ENCODE measurements at regions not wholly inside any gene's neighbourhood (a gene's known extent, or its start where the extent isn't known, plus 50 kb on each side); places are given as distances from the start of the nearest gene placed in this dataset.
"Not testable (repeated sequence)": the region's sequence is repeated elsewhere in the genome, so short reads cannot be mapped to it uniquely, and the experiment has no call there.

DNA sequence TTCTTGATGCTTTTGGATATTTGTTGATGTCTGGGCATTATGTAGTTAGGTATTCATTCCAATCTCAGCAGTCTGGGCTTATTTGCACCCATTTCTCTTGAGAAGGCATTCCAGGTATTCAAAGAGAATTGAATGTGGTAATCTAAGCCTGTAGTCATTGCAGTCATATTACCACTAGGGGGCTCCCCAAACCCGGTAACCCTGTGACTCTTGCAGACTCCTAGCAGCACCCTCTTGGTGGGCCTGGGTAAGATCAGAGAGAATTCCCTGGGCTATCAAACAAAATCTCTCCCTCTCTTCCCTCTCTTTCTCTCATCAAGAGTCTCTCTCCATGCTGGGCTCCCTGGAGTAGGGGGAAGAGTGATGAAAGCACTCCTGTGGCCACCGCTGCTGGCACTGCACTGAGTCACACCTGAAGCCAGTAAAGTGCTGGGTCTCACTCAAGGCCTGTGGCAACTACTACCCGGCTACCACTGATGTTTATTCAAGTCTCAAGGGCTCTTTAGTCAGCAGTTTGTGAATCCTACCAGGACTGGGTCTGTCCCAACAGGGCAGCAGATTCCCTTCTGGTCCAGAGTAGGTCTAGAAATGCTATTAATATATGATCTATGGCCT, 187.7 kb upstream of the NUDT10 start:
- H3K4me3 ChIP-seq = no peak overlapping the region
- ATAC-seq (peak; percentile 63), DNase-seq (peak in 1 of 3 donors; percentile 41)
- H3K4me1 ChIP-seq (ENCODE audit: low read depth) = no peaks in the 10 kb centered on the region
- no peaks in the 10 kb centered on the region for H3K9me3 ChIP-seq
- no peaks in the 10 kb centered on the region for H3K36me3 ChIP-seq (ENCODE audit: low read depth)
- TF ChIP-seq CTCF (IDR thresholded peaks at IDR 0.05) = no peak
- intact Hi-C loops (cut with DNase I, micrococcal nuclease) = no loop called here

DNA sequence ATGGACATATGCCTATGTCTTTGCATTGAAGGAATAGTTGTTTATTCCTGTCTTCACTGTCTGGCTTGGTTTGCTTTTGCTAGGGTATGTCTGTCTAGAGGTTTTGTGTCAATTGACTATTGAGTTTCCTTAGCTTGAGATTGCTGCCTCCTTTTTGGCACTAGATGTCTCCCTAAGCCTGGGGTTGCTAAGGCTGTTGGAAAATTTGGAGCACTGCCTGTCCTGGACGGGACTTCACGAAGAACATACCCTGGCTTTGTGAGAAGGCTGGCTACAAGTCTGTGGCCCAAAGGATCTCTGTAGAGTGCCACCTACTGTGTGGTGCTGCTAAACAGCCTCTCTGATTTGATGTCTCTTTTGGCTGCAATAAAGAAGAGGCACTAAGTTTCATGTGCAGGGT, 183.8 kb upstream of the NUDT10 start:
- ATAC-seq = peak; percentile 13
- peak in 1 of 3 donors; percentile 7 for DNase-seq
- no peak overlapping the region for H3K4me3 ChIP-seq
- intact Hi-C loops (cut with DNase I, micrococcal nuclease) = no loop called here
- TF ChIP-seq CTCF (IDR thresholded peaks at IDR 0.05) = no peak
- H3K36me3 ChIP-seq (ENCODE audit: low read depth) = no peaks in the 10 kb centered on the region
- H3K9me3 ChIP-seq = no peaks in the 10 kb centered on the region
- H3K4me1 ChIP-seq (ENCODE audit: low read depth) = no peaks in the 10 kb centered on the region

DNA sequence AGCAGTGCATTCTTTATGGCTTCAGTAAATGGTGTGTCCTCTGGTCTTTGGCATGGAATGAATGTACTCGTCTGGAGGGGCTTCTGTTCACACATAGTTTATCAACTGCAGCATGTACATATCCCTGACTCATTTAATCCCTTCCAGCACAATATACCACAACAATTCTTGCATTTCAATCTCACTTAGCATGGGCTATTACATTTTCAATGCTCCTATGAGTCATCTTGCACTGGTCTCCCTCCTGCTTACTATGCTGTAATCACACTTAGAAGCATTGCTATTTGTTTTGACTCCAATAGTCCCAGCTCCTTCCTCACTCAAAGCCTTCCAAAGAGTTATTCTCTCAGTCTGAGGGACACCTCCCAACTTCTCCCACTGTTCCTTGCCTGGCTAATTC, 180.9 kb upstream of the NUDT10 start:
- Histone ChIP-seq H3K4me1 (ENCODE audit: low read depth) (no peaks in the 10 kb centered on the region), H3K36me3 (ENCODE audit: low read depth) (no peaks in the 10 kb centered on the region), H3K9me3 (no peaks in the 10 kb centered on the region), H3K4me3 (no peak overlapping the region)
- no peak for TF ChIP-seq CTCF (IDR thresholded peaks at IDR 0.05)
- ATAC-seq (no peak), DNase-seq (no peak)
- intact Hi-C loops (cut with DNase I, micrococcal nuclease) = no loop called here

- no peak for DNase-seq
- TF ChIP-seq CTCF (IDR thresholded peaks at IDR 0.05) = no peak
- no peak overlapping the region for H3K4me3 ChIP-seq
- no peaks in the 10 kb centered on the region for H3K9me3 ChIP-seq
- H3K36me3 ChIP-seq (ENCODE audit: low read depth) = no peaks in the 10 kb centered on the region
- ATAC-seq = no peak
- intact Hi-C loops (cut with DNase I, micrococcal nuclease) = no loop called here
- H3K4me1 ChIP-seq (ENCODE audit: low read depth) = peaks cover 4% of the 10 kb centered on the region
These were observed 177.5 kb upstream of the NUDT10 start for GRCh38 chrX:51155157-51155556.

- peaks cover 4% of the 10 kb centered on the region for H3K4me1 ChIP-seq (ENCODE audit: low read depth)
- no peak overlapping the region for H3K4me3 ChIP-seq
- no peak for TF ChIP-seq CTCF (IDR thresholded peaks at IDR 0.05)
- no peaks in the 10 kb centered on the region for H3K9me3 ChIP-seq
- DNase-seq = no peak
- intact Hi-C loops (cut with DNase I, micrococcal nuclease) = no loop called here
- no peak for ATAC-seq
- no peaks in the 10 kb centered on the region for H3K36me3 ChIP-seq (ENCODE audit: low read depth)
These were observed 177.1 kb upstream of the NUDT10 start for GRCh38 chrX:51155566-51155965.

GRCh38 chrX:51158231-51158630, 174.4 kb upstream of the NUDT10 start:
- DNase-seq (no peak), ATAC-seq (no peak)
- intact Hi-C loops (cut with DNase I, micrococcal nuclease) = no loop called here
- Histone ChIP-seq H3K4me3 (no peak overlapping the region), H3K4me1 (ENCODE audit: low read depth) (peaks cover 4% of the 10 kb centered on the region), H3K9me3 (no peaks in the 10 kb centered on the region), H3K36me3 (ENCODE audit: low read depth) (no peaks in the 10 kb centered on the region)
- TF ChIP-seq CTCF (IDR thresholded peaks at IDR 0.05) = no peak

DNA sequence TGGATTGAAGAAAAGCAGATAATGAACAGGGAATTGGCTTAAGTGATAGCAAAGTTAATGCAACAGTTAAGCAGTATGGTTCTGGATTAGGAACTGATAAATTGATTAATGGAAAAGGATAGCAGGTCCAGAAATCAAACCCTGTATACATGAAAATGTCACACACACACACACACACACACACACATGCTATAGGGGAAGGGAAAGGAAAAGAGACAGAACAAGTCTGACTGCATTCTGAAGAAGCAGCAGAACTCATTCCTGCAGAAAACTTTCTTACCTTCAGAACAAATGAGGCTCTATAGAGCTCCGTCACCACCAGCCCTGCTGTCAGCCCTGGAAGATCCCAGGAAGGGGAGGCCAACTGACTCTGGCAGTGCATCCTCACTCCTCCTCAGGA, 173.2 kb upstream of the NUDT10 start:
- H3K36me3 ChIP-seq (ENCODE audit: low read depth); H3K4me3 ChIP-seq; ATAC-seq; H3K9me3 ChIP-seq; intact Hi-C loops (cut with DNase I, micrococcal nuclease); H3K4me1 ChIP-seq (ENCODE audit: low read depth): not testable (repeated sequence)
- DNase-seq = peak in 1 of 3 donors; percentile 27

Measured in mucosa of descending colon (tissue), 3 donors.